ENCODE measurements at regions not wholly inside any gene's neighbourhood (a gene's known extent, or its start where the extent isn't known, plus 50 kb on each side); places are given as distances from the start of the nearest gene placed in this dataset.
"Not testable (repeated sequence)": the region's sequence is repeated elsewhere in the genome, so short reads cannot be mapped to it uniquely, and the experiment has no call there.

GRCh38 chr5:12078286-12078685, 174.0 kb upstream of the CTNND2 start:
- TF ChIP-seq CTCF, EP300, POLR2A (IDR thresholded peaks at IDR 0.05): not testable (repeated sequence)
